GM12865 (cell line): ENCODE measurements at regions not wholly inside any gene's neighbourhood (a gene's known extent, or its start where the extent isn't known, plus 50 kb on each side); places are given as distances from the start of the nearest gene placed in this dataset.

Experiments used
- DNase-seq: peaks from one replicate; pipeline ENCODE4 v3.0.0; 2010; ENCODE audit warnings: low read depth
- H3K4me3 ChIP-seq: 2 replicates; pipeline ENCODE4 v1.5.1; 2011; ENCODE audit warnings: mild to moderate bottlenecking, low read depth, low read length, control low read depth
- CTCF ChIP-seq: IDR thresholded peaks from 2 replicates; pipeline ENCODE4 v1.5.1; 2011; ENCODE audit warnings: low read length, control low read depth, low read depth, inconsistent platforms; ENCODE audit not compliant: insufficient read depth; ENCODE audit errors: missing control alignments

GRCh38 chr2:155240176-155240575 lies 541.7 kb downstream of the KCNJ3 start:
- DNase-seq = no peak
- no peak for TF ChIP-seq CTCF
- H3K4me3 ChIP-seq = no peak overlapping the region

- no peak overlapping the region for H3K4me3 ChIP-seq
- no peak for DNase-seq
- no peak for TF ChIP-seq CTCF
Measured at GRCh38 chr2:155235710-155236109, 537.2 kb downstream of the KCNJ3 start.

- peak; percentile 47 for TF ChIP-seq CTCF
- DNase-seq = peak; percentile 52
- no peak overlapping the region for H3K4me3 ChIP-seq
Measured at GRCh38 chr2:155223781-155224406, 525.4 kb downstream of the KCNJ3 start.

GRCh38 chr2:155218945-155219344 lies 520.5 kb downstream of the KCNJ3 start:
- no peak for TF ChIP-seq CTCF

GRCh38 chr2:155218292-155218924 lies 519.9 kb downstream of the KCNJ3 start:
- TF ChIP-seq CTCF = no peak
- no peak for DNase-seq
- H3K4me3 ChIP-seq = no peak overlapping the region

More at GRCh38 chr2:155218945-155219344, 520.5 kb downstream of the KCNJ3 start:
- H3K4me3 ChIP-seq = no peak overlapping the region
- peak; percentile 16 for DNase-seq

- H3K4me3 ChIP-seq = no peak overlapping the region
- TF ChIP-seq CTCF = no peak
- DNase-seq = no peak
Measured at GRCh38 chr2:155215037-155215707, 516.7 kb downstream of the KCNJ3 start.
